ENCODE measurements at regions not wholly inside any gene's neighbourhood (a gene's known extent, or its start where the extent isn't known, plus 50 kb on each side); places are given as distances from the start of the nearest gene placed in this dataset.

DNA sequence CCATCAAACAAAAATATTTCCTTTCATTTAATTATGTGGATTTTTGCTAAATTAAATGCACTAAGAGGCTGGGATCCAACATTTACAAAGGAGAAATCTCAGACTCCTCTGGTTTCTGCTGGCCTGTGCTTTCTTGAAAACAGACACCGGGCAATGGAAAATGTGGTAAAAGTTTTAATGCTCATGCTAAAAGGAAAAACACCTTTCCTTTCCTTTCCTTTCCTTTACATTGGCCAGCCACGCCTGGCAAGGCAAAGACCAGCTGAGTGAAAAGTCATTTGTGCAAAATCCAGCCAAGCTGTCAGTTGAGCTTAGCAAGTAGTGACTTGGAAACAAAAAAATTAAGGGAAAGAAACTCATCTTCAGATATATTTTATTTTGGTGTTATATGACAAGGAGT is 240.3 kb downstream of the LACC1 start:
- H3K27ac ChIP-seq, result peak overlapping the region in 1 of 4 donors; percentile 66
- 69 to 79% methylated on average over 2 of the region's 2 CpGs for WGBS, 2 donors
- DNase-seq (ENCODE audit: low spot score in 2 of 2), result no peak

GRCh38 chr13:44120849-44121755 is 241.4 kb downstream of the LACC1 start:
- Histone ChIP-seq H3K4me3 (no peak overlapping the region), H3K27ac (peak overlapping the region in 2 of 4 donors; percentile 66 to 69), H3K27me3 (no peaks in the 10 kb centered on the region), H3K36me3 (no peaks in the 10 kb centered on the region), H3K4me1 (peaks cover 0 to 41% (median 9%) of the 10 kb centered on the region in 4 donors), H3K9me3 (peaks cover 0 to 5% (median 1%) of the 10 kb centered on the region in 4 donors)
- DNase-seq (ENCODE audit: low spot score in 2 of 2), result no peak
- TF ChIP-seq POLR2A (IDR thresholded peaks at IDR 0.05) (no peak), EP300 (IDR thresholded peaks at IDR 0.05) (no peak), CTCF (IDR thresholded peaks at IDR 0.05) (no peak)
- 19 to 29% methylated on average over 9 of the region's 9 CpGs for WGBS, 2 donors

More for the DNA sequence above, 240.3 kb downstream of the LACC1 start:
- Histone ChIP-seq H3K4me1 (peaks cover 0 to 44% (median 9%) of the 10 kb centered on the region in 4 donors), H3K4me3 (no peak overlapping the region), H3K9me3 (peaks cover 0 to 5% (median 1%) of the 10 kb centered on the region in 4 donors), H3K27me3 (no peaks in the 10 kb centered on the region), H3K36me3 (no peaks in the 10 kb centered on the region)
- TF ChIP-seq EP300 (IDR thresholded peaks at IDR 0.05) (no peak), POLR2A (IDR thresholded peaks at IDR 0.05) (no peak)

GRCh38 chr13:44124352-44124751 is 244.6 kb downstream of the LACC1 start:
- 81 to 87% methylated on average over 1 of the region's 1 CpG for WGBS, 2 donors
- Histone ChIP-seq H3K27me3 (no peaks in the 10 kb centered on the region), H3K9me3 (peaks cover 0 to 5% (median 1%) of the 10 kb centered on the region in 4 donors), H3K4me3 (no peak overlapping the region), H3K4me1 (peaks cover 0 to 23% (median 0%) of the 10 kb centered on the region in 4 donors), H3K36me3 (no peaks in the 10 kb centered on the region), H3K27ac (no peak overlapping the region)
- no peak for TF ChIP-seq EP300 (IDR thresholded peaks at IDR 0.05)
- no peak for TF ChIP-seq CTCF (IDR thresholded peaks at IDR 0.05)
- no peak for TF ChIP-seq POLR2A (IDR thresholded peaks at IDR 0.05)
- DNase-seq (ENCODE audit: low spot score in 2 of 2), result no peak

GRCh38 chr13:44125943-44126469 is 246.3 kb downstream of the LACC1 start:
- Histone ChIP-seq H3K9me3 (peaks cover 0 to 5% (median 1%) of the 10 kb centered on the region in 4 donors), H3K27me3 (no peaks in the 10 kb centered on the region), H3K4me1 (peaks cover 0 to 9% (median 0%) of the 10 kb centered on the region in 4 donors), H3K27ac (no peak overlapping the region), H3K4me3 (no peak overlapping the region), H3K36me3 (no peaks in the 10 kb centered on the region)
- WGBS, 2 donors, result 82 to 99% methylated on average over 3 of the region's 3 CpGs
- no peak for DNase-seq (ENCODE audit: low spot score in 2 of 2)
- no peak for TF ChIP-seq POLR2A (IDR thresholded peaks at IDR 0.05)
- no peak for TF ChIP-seq CTCF (IDR thresholded peaks at IDR 0.05)
- TF ChIP-seq EP300 (IDR thresholded peaks at IDR 0.05), result no peak

- WGBS, 2 donors, result 81 to 90% methylated on average over 7 of the region's 7 CpGs
- no peak overlapping the region for H3K27ac ChIP-seq
Measured at GRCh38 chr13:44128552-44129001, 245.0 kb upstream of the SERP2 start.

More at GRCh38 chr13:44128552-44129001, 245.0 kb upstream of the SERP2 start:
- Histone ChIP-seq H3K4me1 (peaks cover 0 to 11% (median 0%) of the 10 kb centered on the region in 4 donors), H3K27me3 (no peaks in the 10 kb centered on the region), H3K4me3 (no peak overlapping the region), H3K36me3 (no peaks in the 10 kb centered on the region), H3K9me3 (peaks cover 0 to 2% (median 0%) of the 10 kb centered on the region in 4 donors)
- DNase-seq (ENCODE audit: low spot score in 2 of 2), result no peak
- no peak for TF ChIP-seq CTCF (IDR thresholded peaks at IDR 0.05)
- no peak for TF ChIP-seq EP300 (IDR thresholded peaks at IDR 0.05)
- no peak for TF ChIP-seq POLR2A (IDR thresholded peaks at IDR 0.05)

Measured in tibial nerve (tissue), 4 donors.